GM18909 (cell line): ENCODE measurements at regions not wholly inside any gene's neighbourhood (a gene's known extent, or its start where the extent isn't known, plus 50 kb on each side); places are given as distances from the start of the nearest gene placed in this dataset.
A peak's percentile ranks its signal among the peaks of the same experiment; 100 is the strongest.

ENCODE experiments used
- ATAC-seq: cut with Tn5 transposase; IDR thresholded peaks from one replicate; pipeline ENCODE4 v1.9.1; 2021; ENCODE audit warnings: mild to moderate bottlenecking; ENCODE audit not compliant: unreplicated experiment, poor library complexity

GRCh38 chr3:161444694-161445077, 51.9 kb upstream of the OTOL1 start:
- ATAC-seq: no peak

- no peak for ATAC-seq
Observed at GRCh38 chr3:161443921-161444693, 52.5 kb upstream of the OTOL1 start.

GRCh38 chr3:161430307-161430706, 59.0 kb upstream of the SPTSSB start:
- ATAC-seq: no peak

GRCh38 chr3:161427347-161427746, 56.0 kb upstream of the SPTSSB start:
- ATAC-seq: no peak

GRCh38 chr3:161426758-161427157, 55.4 kb upstream of the SPTSSB start:
- ATAC-seq: no peak

- peak; percentile 74 for ATAC-seq
Observed at GRCh38 chr3:161423911-161424522, 52.7 kb upstream of the SPTSSB start.

- ATAC-seq: no peak
Observed at GRCh38 chr3:161422171-161422700, 50.9 kb upstream of the SPTSSB start.
